Keratinocyte (primary cell): ENCODE measurements at regions not wholly inside any gene's neighbourhood (a gene's known extent, or its start where the extent isn't known, plus 50 kb on each side); places are given as distances from the start of the nearest gene placed in this dataset.

ENCODE experiments used
- DNase-seq: peaks from one replicate; pipeline ENCODE4 v3.0.0-alpha.2; 2011; ENCODE audit warnings: low read depth, missing footprints, low spot score
- FAIRE-seq: peaks from 2 replicates; lab custom pipeline; 2011; peaks lifted over from hg19 to GRCh38; lab: Jason Lieb, UNC
- H2AFZ ChIP-seq: 2 replicates; pipeline ENCODE4 v1.6.0; 2012; ENCODE audit warnings: low read length, control low read depth, inconsistent platforms; ENCODE audit not compliant: control insufficient read depth
- H3K27ac ChIP-seq: 2 replicates; pipeline ENCODE4 v1.5.1; 2011; ENCODE audit warnings: low read length; ENCODE audit not compliant: control insufficient read depth, insufficient read depth
- H3K27me3 ChIP-seq: 3 replicates; pipeline ENCODE4 v1.6.0; 2011; ENCODE audit warnings: low read length; ENCODE audit not compliant: control insufficient read depth, insufficient read depth; ENCODE audit errors: extremely low read depth
- H3K36me3 ChIP-seq, 2 experiments: 2 replicates in 1 of 2; 3 replicates in 1 of 2; pipeline ENCODE4 v1.5.1; 2011; ENCODE audit warnings: low read length in 2 of 2, mild to moderate bottlenecking in 1 of 2; ENCODE audit not compliant: control insufficient read depth in 2 of 2, insufficient read depth in 2 of 2; ENCODE audit errors: extremely low read depth in 1 of 2
- H3K4me1 ChIP-seq: 3 replicates; pipeline ENCODE4 v1.5.1; 2011; ENCODE audit warnings: low read length; ENCODE audit not compliant: control insufficient read depth, insufficient read depth; ENCODE audit errors: extremely low read depth
- H3K4me2 ChIP-seq: 3 replicates; pipeline ENCODE4 v1.6.0; 2011; ENCODE audit warnings: low read depth, low read length; ENCODE audit not compliant: control insufficient read depth, insufficient read depth; ENCODE audit errors: extremely low read depth
- H3K4me3 ChIP-seq, 3 experiments: fragments of 200-600 bp in 1 of 3; sonication (generic) in 1 of 3; 2 replicates in 2 of 3; 3 replicates in 1 of 3; pipeline ENCODE4 v1.5.1; 2011 to 2016; ENCODE audit warnings: low read length in 3 of 3, mild to moderate bottlenecking in 3 of 3, control low read depth in 2 of 3, inconsistent platforms in 1 of 3, low read depth in 1 of 3, mixed read lengths in 1 of 3, mixed run types in 1 of 3, moderate library complexity in 1 of 3; ENCODE audit not compliant: control insufficient read depth in 2 of 3, insufficient read depth in 2 of 3; ENCODE audit errors: extremely low read depth in 1 of 3
- H3K79me2 ChIP-seq: 2 replicates; pipeline ENCODE4 v1.6.0; 2012; ENCODE audit warnings: low read length; ENCODE audit not compliant: control insufficient read depth, insufficient read depth
- H3K9ac ChIP-seq: 3 replicates; pipeline ENCODE4 v1.6.0; 2011; ENCODE audit warnings: low read length; ENCODE audit not compliant: control insufficient read depth, insufficient read depth; ENCODE audit errors: extremely low read depth
- H3K9me1 ChIP-seq: 3 replicates; pipeline ENCODE4 v1.6.0; 2011; ENCODE audit warnings: low read length; ENCODE audit not compliant: control insufficient read depth, insufficient read depth; ENCODE audit errors: extremely low read depth
- H3K9me3 ChIP-seq: 2 replicates; pipeline ENCODE4 v1.5.1; 2012; ENCODE audit warnings: low read depth, low read length; ENCODE audit not compliant: control insufficient read depth
- H4K20me1 ChIP-seq: 3 replicates; pipeline ENCODE4 v1.6.0; 2011; ENCODE audit warnings: low read length; ENCODE audit not compliant: control insufficient read depth, insufficient read depth; ENCODE audit errors: extremely low read depth
- CTCF ChIP-seq, 3 experiments: IDR thresholded peaks in 1 of 3; conservative IDR thresholded peaks in 1 of 3; optimal IDR thresholded peaks in 1 of 3; 2 replicates in 2 of 3; 3 replicates in 1 of 3; pipeline versions ENCODE3 to v1.5.1; 2011; ENCODE audit warnings: low read length in 3 of 3, mild to moderate bottlenecking in 3 of 3, moderate library complexity in 2 of 3, control low read depth in 1 of 3, inconsistent platforms in 1 of 3; ENCODE audit not compliant: insufficient read depth in 2 of 3; ENCODE audit errors: extremely low read depth in 1 of 3
- EZH2 ChIP-seq: IDR thresholded peaks from one replicate; pipeline ENCODE4 v1.6.1; 2012; ENCODE audit warnings: inconsistent platforms, mild to moderate bottlenecking, low read length, moderate library complexity
- dilution Hi-C: fragments of 300-500 bp; cut with MboI; formaldehyde crosslinking; loops from one replicate; pipeline ENCODE4 v1.7.0; 2020; ENCODE audit warnings: low sequenced_read_pairs; ENCODE audit not compliant: extremely low pct_ligation_motif_present

GRCh38 chr2:16293398-16293797 lies 353.0 kb downstream of the MYCN start:
- TF ChIP-seq CTCF (optimal IDR thresholded peaks at IDR 0.05 in 1 of 3, IDR thresholded peaks at IDR 0.05 in 1 of 3, conservative IDR thresholded peaks at IDR 0.05 in 1 of 3; ENCODE audit: extremely low read depth in 1 of 3, insufficient read depth in 2 of 3, low read length in 3 of 3) (no peak), EZH2 (no peak)
- FAIRE-seq, result no peak
- H3K27ac ChIP-seq, result no peak overlapping the region

GRCh38 chr2:16291731-16292550 lies 351.6 kb downstream of the MYCN start:
- Histone ChIP-seq H3K36me3 (no peaks in the 10 kb centered on the region), H3K4me1 (no peaks in the 10 kb centered on the region), H3K9ac (no peak overlapping the region), H3K9me3 (no peaks in the 10 kb centered on the region), H4K20me1 (no peaks in the 10 kb centered on the region), H3K4me2 (no peak overlapping the region), H3K4me3 (no peak overlapping the region), H3K9me1 (no peaks in the 10 kb centered on the region), H2AFZ (no peak overlapping the region), H3K27ac (no peak overlapping the region), H3K79me2 (no peaks in the 10 kb centered on the region), H3K27me3 (no peaks in the 10 kb centered on the region)
- DNase-seq, result no peak
- dilution Hi-C loops, result no loop called here
- TF ChIP-seq EZH2 (no peak), CTCF (optimal IDR thresholded peaks at IDR 0.05 in 1 of 3, IDR thresholded peaks at IDR 0.05 in 1 of 3, conservative IDR thresholded peaks at IDR 0.05 in 1 of 3; ENCODE audit: extremely low read depth in 1 of 3, insufficient read depth in 2 of 3, low read length in 3 of 3) (no peak)
- FAIRE-seq, result no peak

More at GRCh38 chr2:16293398-16293797, 353.0 kb downstream of the MYCN start:
- H3K9ac ChIP-seq, result no peak overlapping the region
- no peak overlapping the region for H3K4me3 ChIP-seq
- H3K4me1 ChIP-seq, result no peaks in the 10 kb centered on the region
- H3K4me2 ChIP-seq, result no peak overlapping the region
- H2AFZ ChIP-seq, result no peak overlapping the region
- DNase-seq, result no peak
- H3K36me3 ChIP-seq, result no peaks in the 10 kb centered on the region
- no peaks in the 10 kb centered on the region for H4K20me1 ChIP-seq
- no peaks in the 10 kb centered on the region for H3K79me2 ChIP-seq
- H3K9me1 ChIP-seq, result no peaks in the 10 kb centered on the region
- dilution Hi-C loops, result no loop called here
- H3K27me3 ChIP-seq, result no peaks in the 10 kb centered on the region
- no peaks in the 10 kb centered on the region for H3K9me3 ChIP-seq
